Psoas muscle (tissue), 7 donors: ENCODE measurements at regions not wholly inside any gene's neighbourhood (a gene's known extent, or its start where the extent isn't known, plus 50 kb on each side); places are given as distances from the start of the nearest gene placed in this dataset.

ENCODE experiments used
- ATAC-seq, 4 donors: fragments of 200-7000 bp; cut with Tn5 transposase; one replicate each; pipeline ENCODE4 v1.9.1; 2020; ENCODE audit warnings: moderate library complexity in 3 of 4, mild to moderate bottlenecking in 2 of 4
- DNase-seq, 2 donors: peaks; one replicate each; pipeline ENCODE4 v3.0.0-alpha.2; 2020
- H3K27ac ChIP-seq: fragments of 200-600 bp; one replicate; pipeline ENCODE4 v1.8.0; 2022
- H3K27me3 ChIP-seq, 3 donors: fragments of 200-600 bp in 1 of 3; one replicate each; pipeline versions ENCODE4 v1.6.1 to v1.8.0; 2013 to 2022; ENCODE audit warnings: low read length in 2 of 3, mild to moderate bottlenecking in 2 of 3, moderate library complexity in 1 of 3; ENCODE audit not compliant: insufficient read depth in 3 of 3
- H3K36me3 ChIP-seq, 2 donors: fragments of 200-600 bp in 1 of 2; one replicate each; pipeline versions ENCODE4 v1.6.1 to v1.8.0; 2013 to 2022; ENCODE audit warnings: low read depth in 1 of 2, mild to moderate bottlenecking in 1 of 2, moderate library complexity in 1 of 2; ENCODE audit not compliant: insufficient read depth in 1 of 2
- H3K4me1 ChIP-seq: fragments of 200-600 bp; one replicate; pipeline ENCODE4 v1.8.0; 2022
- H3K4me3 ChIP-seq: fragments of 200-600 bp; one replicate; pipeline ENCODE4 v1.8.0; 2022; ENCODE audit warnings: mild to moderate bottlenecking
- H3K9me3 ChIP-seq: fragments of 200-600 bp; one replicate; pipeline ENCODE4 v1.8.0; 2022
- WGBS, 3 donors: extraction: QIAGEN DNeasy Blood & Tissue Kit; methylation state at CpG; one replicate each; pipeline versions ENCODE4 v1.1.6 to v1.1.7; 2013; 5-methylcytosine and 5-hydroxymethylcytosine counted together
- intact Hi-C, 2 donors: fragments of 100-400 bp; cut with DNase I; formaldehyde crosslinking; loops; one replicate each; pipeline versions ENCODE4 v1.11.0 to v1.14.2; 2022
- TF ChIP-seq, protein P1 (sequence below): fragments of 200-600 bp; IDR thresholded peaks from one replicate; pipeline ENCODE4 v1.8.0; 2022; ENCODE audit warnings: antibody characterized with exemption
- donor health status: healthy with polysubstance abuse.
- donor health status: DM: no; HTN: no; CAD: no; lungs with moderate emphysema.
- donor health status: Bipolar disorder and iron deficiency.
- donor health status: healthy.
- donor health status: DM: yes; HTN: yes; CAD: no.
- donor health status: DM: no; HTN: no; CAD: no.
- donor health status: DM: yes; HTN: yes; CAD: no.

DNA sequence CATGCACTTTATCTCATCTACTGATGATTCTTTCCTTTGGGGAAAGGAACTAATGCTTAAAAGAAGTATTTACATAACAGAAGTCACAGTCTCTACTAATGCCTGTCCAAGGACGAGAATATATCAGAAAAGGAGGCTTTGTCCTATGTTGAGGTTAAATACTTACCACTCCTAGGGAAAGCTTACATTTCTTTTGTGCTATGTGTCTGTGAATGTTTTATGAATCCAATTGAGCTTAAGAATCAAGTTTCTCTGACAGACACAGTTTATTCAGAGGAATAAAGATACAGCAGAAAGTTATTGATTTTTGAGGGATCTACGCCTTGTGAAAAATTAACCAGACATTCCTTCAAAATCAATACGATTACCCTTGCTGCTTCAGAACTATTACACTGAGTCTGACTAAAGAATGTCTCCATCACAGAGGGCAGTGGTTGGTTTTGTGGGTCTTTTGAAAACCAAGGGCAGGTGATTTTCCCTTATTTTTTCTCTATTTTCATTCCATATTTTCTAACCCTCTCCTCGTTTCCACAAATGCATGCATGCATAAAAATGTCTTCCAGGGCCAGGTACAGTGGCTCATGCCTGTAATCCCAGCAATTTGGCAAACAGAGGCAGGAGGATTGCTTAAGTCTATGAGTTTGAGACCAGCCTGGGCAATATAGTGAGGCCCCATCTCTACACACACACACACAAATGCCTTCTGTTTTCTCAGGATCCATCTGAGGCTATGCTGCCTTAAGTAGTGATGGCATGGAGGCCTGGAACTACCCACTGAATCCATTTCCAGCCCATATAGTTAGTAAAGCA is 1095.1 kb downstream of the GALC start:
- DNase-seq (no peak), ATAC-seq (no peak)
- WGBS, 3 donors = 75 to 83% (median 76%) methylated on average over 4 of the region's 4 CpGs
- no peak overlapping the region for H3K27ac ChIP-seq
- H3K27me3 ChIP-seq = no peaks in the 10 kb centered on the region
- H3K36me3 ChIP-seq = no peaks in the 10 kb centered on the region
- no peaks in the 10 kb centered on the region for H3K9me3 ChIP-seq
- intact Hi-C loops = no loop called here
- no peak overlapping the region for H3K4me3 ChIP-seq
- TF ChIP-seq, protein P1, sequence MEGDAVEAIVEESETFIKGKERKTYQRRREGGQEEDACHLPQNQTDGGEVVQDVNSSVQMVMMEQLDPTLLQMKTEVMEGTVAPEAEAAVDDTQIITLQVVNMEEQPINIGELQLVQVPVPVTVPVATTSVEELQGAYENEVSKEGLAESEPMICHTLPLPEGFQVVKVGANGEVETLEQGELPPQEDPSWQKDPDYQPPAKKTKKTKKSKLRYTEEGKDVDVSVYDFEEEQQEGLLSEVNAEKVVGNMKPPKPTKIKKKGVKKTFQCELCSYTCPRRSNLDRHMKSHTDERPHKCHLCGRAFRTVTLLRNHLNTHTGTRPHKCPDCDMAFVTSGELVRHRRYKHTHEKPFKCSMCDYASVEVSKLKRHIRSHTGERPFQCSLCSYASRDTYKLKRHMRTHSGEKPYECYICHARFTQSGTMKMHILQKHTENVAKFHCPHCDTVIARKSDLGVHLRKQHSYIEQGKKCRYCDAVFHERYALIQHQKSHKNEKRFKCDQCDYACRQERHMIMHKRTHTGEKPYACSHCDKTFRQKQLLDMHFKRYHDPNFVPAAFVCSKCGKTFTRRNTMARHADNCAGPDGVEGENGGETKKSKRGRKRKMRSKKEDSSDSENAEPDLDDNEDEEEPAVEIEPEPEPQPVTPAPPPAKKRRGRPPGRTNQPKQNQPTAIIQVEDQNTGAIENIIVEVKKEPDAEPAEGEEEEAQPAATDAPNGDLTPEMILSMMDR = no peak
- no peaks in the 10 kb centered on the region for H3K4me1 ChIP-seq

DNA sequence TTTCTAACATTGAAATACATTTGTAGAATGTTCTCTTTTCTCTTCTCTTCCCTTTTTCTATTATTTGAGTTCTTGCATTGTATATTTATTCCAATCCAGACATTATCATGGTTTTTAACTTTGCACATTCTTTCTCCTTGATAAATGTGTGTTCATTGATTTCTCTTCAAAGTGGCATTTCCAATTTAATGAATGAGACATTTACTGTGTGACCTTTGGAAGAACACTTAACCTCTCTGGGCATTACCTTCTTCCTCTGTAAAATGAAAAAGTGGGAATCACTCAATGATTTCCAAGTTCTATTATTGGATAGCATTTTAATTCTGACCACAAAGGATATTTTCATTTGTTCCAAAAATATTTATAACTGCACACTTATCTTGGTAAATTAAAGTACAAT is 1095.8 kb downstream of the GALC start:
- DNase-seq (no peak), ATAC-seq (no peak)
- Histone ChIP-seq H3K36me3 (no peaks in the 10 kb centered on the region), H3K9me3 (no peaks in the 10 kb centered on the region), H3K27me3 (no peaks in the 10 kb centered on the region), H3K4me3 (no peak overlapping the region), H3K4me1 (no peaks in the 10 kb centered on the region), H3K27ac (no peak overlapping the region)
- intact Hi-C loops = no loop called here
- TF ChIP-seq, protein P1 = no peak

DNA sequence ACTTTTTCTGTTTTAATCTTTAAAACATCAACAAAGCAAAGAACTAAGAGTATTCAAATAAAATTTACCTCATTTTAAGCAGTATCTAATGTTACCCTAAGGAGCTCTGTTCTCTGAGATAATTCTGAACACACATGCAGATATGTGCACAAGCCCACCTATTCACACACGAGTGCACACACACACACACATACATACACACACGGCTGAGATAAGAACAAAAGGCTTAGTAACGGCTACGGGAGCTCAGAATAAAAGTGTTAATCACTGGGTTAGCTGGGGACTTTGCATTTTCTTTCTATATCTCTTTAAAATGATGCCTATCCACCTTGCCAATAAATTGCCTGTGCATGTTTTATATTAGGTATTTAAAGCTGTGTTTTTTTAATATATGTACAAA is 1096.3 kb downstream of the GALC start:
- no peak overlapping the region for H3K27ac ChIP-seq
- 73 to 85% (median 78%) methylated on average over 4 of the region's 4 CpGs for WGBS, 3 donors
- no peak for ATAC-seq
- H3K4me1 ChIP-seq = no peaks in the 10 kb centered on the region
- TF ChIP-seq, protein P1 = no peak
- H3K4me3 ChIP-seq = no peak overlapping the region
- H3K36me3 ChIP-seq = no peaks in the 10 kb centered on the region
- intact Hi-C loops = no loop called here
- no peaks in the 10 kb centered on the region for H3K9me3 ChIP-seq
- no peak for DNase-seq
- H3K27me3 ChIP-seq = no peaks in the 10 kb centered on the region

DNA sequence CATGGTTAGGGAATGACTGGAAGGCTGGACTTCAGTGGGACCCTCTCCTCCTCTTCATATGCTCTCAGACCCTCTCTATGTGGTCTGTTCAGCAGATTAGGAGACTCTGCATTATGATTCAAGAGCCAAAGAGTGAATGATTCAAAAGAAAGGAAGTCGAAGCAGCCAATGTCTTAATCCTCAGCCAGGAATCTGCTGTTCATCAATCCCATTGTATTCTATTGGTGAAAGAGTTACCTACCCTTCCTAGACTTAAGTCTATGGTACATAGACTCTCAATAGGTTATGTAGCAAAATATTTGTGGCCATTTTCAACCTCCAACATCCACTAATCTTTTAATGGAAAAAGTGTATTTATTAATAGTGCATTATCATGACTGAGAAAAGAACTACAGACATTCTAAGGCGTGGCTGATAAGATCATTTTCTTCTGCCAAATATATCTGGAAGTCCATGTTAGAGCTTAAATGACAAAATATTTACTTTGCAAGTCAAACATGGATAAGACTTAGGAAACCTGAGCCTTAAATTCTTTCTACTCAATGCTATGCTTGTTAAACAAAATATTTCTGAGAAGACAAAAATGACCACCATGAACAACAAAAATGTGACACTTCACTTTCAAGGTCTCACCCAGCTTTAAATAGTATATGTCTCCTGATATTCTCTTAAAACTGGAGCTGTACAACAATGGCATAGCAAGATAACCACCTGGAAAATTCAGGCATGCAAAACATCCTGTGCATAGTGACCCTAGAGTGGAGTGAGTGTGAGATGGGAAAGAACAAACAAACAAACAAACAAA is 1100.6 kb downstream of the GALC start:
- DNase-seq = no peak
- Histone ChIP-seq H3K27me3 (no peaks in the 10 kb centered on the region), H3K9me3 (no peaks in the 10 kb centered on the region), H3K36me3 (no peaks in the 10 kb centered on the region), H3K4me1 (no peaks in the 10 kb centered on the region), H3K27ac (no peak overlapping the region), H3K4me3 (no peak overlapping the region)
- no peak for ATAC-seq
- intact Hi-C loops = no loop called here
- 47 to 54% (median 49%) methylated on average over 2 of the region's 2 CpGs for WGBS, 3 donors
- TF ChIP-seq, protein P1 = no peak
